ENCODE measurements at regions not wholly inside any gene's neighbourhood (a gene's known extent, or its start where the extent isn't known, plus 50 kb on each side); places are given as distances from the start of the nearest gene placed in this dataset.

GRCh38 chr11:113546757-113547507 lies 71.7 kb upstream of the DRD2 start:
- Mint-ChIP-seq H3K27ac (no peak overlapping the region), H3K9me3 (no peaks in the 10 kb centered on the region), H3K4me1 (peaks cover 9% of the 10 kb centered on the region; the same call in 2 of the 3 replicates), H3K27me3 (ENCODE audit: insufficient read depth, low read depth, poor library complexity) (peaks cover 8% of the 10 kb centered on the region), H3K4me3 (no peak overlapping the region), H3K36me3 (ENCODE audit: low read depth) (no peaks in the 10 kb centered on the region)
- Histone ChIP-seq H3K27me3 (ENCODE audit: insufficient read depth) (no peaks in the 10 kb centered on the region), H4K20me1 (replicated peaks; ENCODE audit: insufficient read depth) (no peaks in the 10 kb centered on the region), H3K9me2 (ENCODE audit: insufficient read depth) (no peaks in the 10 kb centered on the region), H2AFZ (no peak overlapping the region; the same call in none of the 2 replicates), H3K4me2 (no peak overlapping the region), H3K79me2 (replicated peaks; ENCODE audit: insufficient read depth) (no peaks in the 10 kb centered on the region), H3K27ac (ENCODE audit: low read depth) (no peak overlapping the region), H3K4me1 (ENCODE audit: insufficient read depth) (no peaks in the 10 kb centered on the region), H3F3A (replicated peaks; ENCODE audit: low read depth) (no peaks in the 10 kb centered on the region), H3K4me3 (no peak overlapping the region), H3K36me3 (ENCODE audit: insufficient read depth) (no peaks in the 10 kb centered on the region)
- ATAC-seq: no peak
- no peak for TF ChIP-seq STAT1 (IDR thresholded peaks at IDR 0.05; ENCODE audit: unreplicated experiment)
- no peak for TF ChIP-seq REST (IDR thresholded peaks at IDR 0.05; ENCODE audit: unreplicated experiment)
- no peak for TF ChIP-seq ZNF331 (CRISPR knock-in tag; IDR thresholded peaks at IDR 0.05; ENCODE audit: low read depth)
- no peak for DNase-seq (ENCODE audit: low spot score)

- Mint-ChIP-seq H3K36me3 (ENCODE audit: low read depth) (no peaks in the 10 kb centered on the region), H3K9me3 (no peaks in the 10 kb centered on the region), H3K4me1 (peaks cover 33% of the 10 kb centered on the region), H3K27me3 (ENCODE audit: insufficient read depth, low read depth, poor library complexity) (peaks cover 9% of the 10 kb centered on the region), H3K27ac (no peak overlapping the region), H3K4me3 (no peak overlapping the region)
- no peaks in the 10 kb centered on the region for H3K36me3 ChIP-seq (ENCODE audit: insufficient read depth)
- TF ChIP-seq ETS1 (IDR thresholded peaks at IDR 0.05) (no peak), ZNF462 (CRISPR knock-in tag; IDR thresholded peaks at IDR 0.05) (no peak)
- DNase-seq (ENCODE audit: low spot score) (no peak), ATAC-seq (no peak)
- H3K4me2 ChIP-seq: no peak overlapping the region
- peaks cover 11% of the 10 kb centered on the region; the same call in 1 of the 2 replicates for H3K4me1 ChIP-seq (ENCODE audit: insufficient read depth)
- H3K9me2 ChIP-seq (ENCODE audit: insufficient read depth): no peaks in the 10 kb centered on the region
- H3K79me2 ChIP-seq (replicated peaks; ENCODE audit: insufficient read depth): no peaks in the 10 kb centered on the region
- no peaks in the 10 kb centered on the region for H4K20me1 ChIP-seq (replicated peaks; ENCODE audit: insufficient read depth)
- no peaks in the 10 kb centered on the region for H3K27me3 ChIP-seq (ENCODE audit: insufficient read depth)
- no peak overlapping the region for H3K4me3 ChIP-seq
- H3F3A ChIP-seq (replicated peaks; ENCODE audit: low read depth): no peaks in the 10 kb centered on the region
- H2AFZ ChIP-seq: no peak overlapping the region
- H3K27ac ChIP-seq (ENCODE audit: low read depth): no peak overlapping the region
These were observed 67.2 kb upstream of the DRD2 start for GRCh38 chr11:113542420-113542819.
